ENCODE measurements at regions not wholly inside any gene's neighbourhood (a gene's known extent, or its start where the extent isn't known, plus 50 kb on each side); places are given as distances from the start of the nearest gene placed in this dataset.

GRCh38 chr3:102866845-102867244, 432.0 kb downstream of the ZPLD1 start:
- Histone ChIP-seq H3K36me3 (ENCODE audit: control insufficient read depth in 3 of 3, insufficient read depth in 3 of 3, low read length in 3 of 3) (no peaks in the 10 kb centered on the region), H3K9ac (ENCODE audit: low read depth in 1 of 3, low read length in 3 of 3) (no peak overlapping the region), H3K9me3 (ENCODE audit: control insufficient read depth in 3 of 3, low read length in 3 of 3) (no peaks in the 10 kb centered on the region), H3K4me3 (ENCODE audit: low read length in 3 of 3) (no peak overlapping the region), H3K27ac (ENCODE audit: low read depth, low read length) (no peak overlapping the region), H3K27me3 (ENCODE audit: control insufficient read depth in 3 of 3, insufficient read depth in 3 of 3, low read length in 3 of 3) (no peaks in the 10 kb centered on the region), H3K4me1 (ENCODE audit: control insufficient read depth in 3 of 3, insufficient read depth in 3 of 3, low read length in 3 of 3) (no peaks in the 10 kb centered on the region)

DNA sequence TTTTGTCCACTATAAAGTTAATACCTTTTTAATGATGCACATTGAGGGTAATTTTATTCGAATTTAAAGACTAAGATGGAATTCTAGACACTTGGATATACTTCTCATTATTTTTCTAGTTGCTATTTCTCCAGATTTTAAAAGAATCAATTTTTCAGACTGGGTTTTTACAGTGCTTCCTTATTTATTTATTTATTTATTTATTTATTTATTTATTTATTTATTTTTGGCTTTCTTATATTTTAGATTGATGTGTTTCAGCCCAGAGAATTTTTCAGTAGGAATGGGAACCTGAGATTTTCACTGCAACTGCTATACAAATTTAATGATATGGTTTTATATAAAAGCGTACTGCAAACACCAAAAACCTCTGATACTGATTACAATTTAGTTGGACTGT, 448.7 kb downstream of the ZPLD1 start:
- Histone ChIP-seq H3K9me3 (ENCODE audit: control insufficient read depth in 3 of 3, low read length in 3 of 3) (no peaks in the 10 kb centered on the region), H3K36me3 (ENCODE audit: control insufficient read depth in 3 of 3, insufficient read depth in 3 of 3, low read length in 3 of 3) (no peaks in the 10 kb centered on the region), H3K9ac (ENCODE audit: low read depth in 1 of 3, low read length in 3 of 3) (no peak overlapping the region), H3K4me3 (ENCODE audit: low read length in 3 of 3) (no peak overlapping the region), H3K27me3 (ENCODE audit: control insufficient read depth in 3 of 3, insufficient read depth in 3 of 3, low read length in 3 of 3) (no peaks in the 10 kb centered on the region), H3K27ac (ENCODE audit: low read depth, low read length) (no peak overlapping the region), H3K4me1 (ENCODE audit: control insufficient read depth in 3 of 3, insufficient read depth in 3 of 3, low read length in 3 of 3) (no peaks in the 10 kb centered on the region)

- H3K27ac ChIP-seq (ENCODE audit: low read depth, low read length): no peak overlapping the region
- no peaks in the 10 kb centered on the region for H3K36me3 ChIP-seq (ENCODE audit: control insufficient read depth in 3 of 3, insufficient read depth in 3 of 3, low read length in 3 of 3)
- no peaks in the 10 kb centered on the region for H3K27me3 ChIP-seq (ENCODE audit: control insufficient read depth in 3 of 3, insufficient read depth in 3 of 3, low read length in 3 of 3)
- H3K4me3 ChIP-seq (ENCODE audit: low read length in 3 of 3): no peak overlapping the region
- no peak overlapping the region for H3K9ac ChIP-seq (ENCODE audit: low read depth in 1 of 3, low read length in 3 of 3)
- H3K9me3 ChIP-seq (ENCODE audit: control insufficient read depth in 3 of 3, low read length in 3 of 3): no peaks in the 10 kb centered on the region
- no peaks in the 10 kb centered on the region for H3K4me1 ChIP-seq (ENCODE audit: control insufficient read depth in 3 of 3, insufficient read depth in 3 of 3, low read length in 3 of 3)
Observed at GRCh38 chr3:102885289-102885688, 450.5 kb downstream of the ZPLD1 start.

DNA sequence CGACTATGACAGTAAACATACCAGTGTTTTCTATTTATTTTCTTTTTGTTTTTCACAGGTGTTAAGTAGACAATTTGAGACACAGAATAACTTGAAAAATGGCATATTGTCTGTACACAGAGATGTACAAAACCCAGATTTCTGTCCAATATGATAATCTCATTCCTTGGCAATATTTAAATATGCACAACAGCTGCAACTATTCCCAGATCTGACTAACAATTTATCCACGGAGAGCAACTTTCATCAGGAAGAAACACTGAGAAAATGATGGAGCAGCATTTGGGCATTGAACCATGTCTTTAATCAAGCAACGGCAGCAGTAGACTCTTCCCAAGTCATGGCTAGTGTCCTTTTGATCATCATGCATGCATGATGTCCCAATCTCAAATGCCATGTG, 452.6 kb downstream of the ZPLD1 start:
- H3K36me3 ChIP-seq (ENCODE audit: control insufficient read depth in 3 of 3, insufficient read depth in 3 of 3, low read length in 3 of 3): no peaks in the 10 kb centered on the region
- H3K4me3 ChIP-seq (ENCODE audit: low read length in 3 of 3): no peak overlapping the region
- H3K27ac ChIP-seq (ENCODE audit: low read depth, low read length): no peak overlapping the region
- H3K9me3 ChIP-seq (ENCODE audit: control insufficient read depth in 3 of 3, low read length in 3 of 3): no peaks in the 10 kb centered on the region
- no peaks in the 10 kb centered on the region for H3K4me1 ChIP-seq (ENCODE audit: control insufficient read depth in 3 of 3, insufficient read depth in 3 of 3, low read length in 3 of 3)
- H3K9ac ChIP-seq (ENCODE audit: low read depth in 1 of 3, low read length in 3 of 3): no peak overlapping the region
- no peaks in the 10 kb centered on the region for H3K27me3 ChIP-seq (ENCODE audit: control insufficient read depth in 3 of 3, insufficient read depth in 3 of 3, low read length in 3 of 3)

- Histone ChIP-seq H3K9ac (ENCODE audit: low read depth in 1 of 3, low read length in 3 of 3) (no peak overlapping the region), H3K27me3 (ENCODE audit: control insufficient read depth in 3 of 3, insufficient read depth in 3 of 3, low read length in 3 of 3) (no peaks in the 10 kb centered on the region), H3K9me3 (ENCODE audit: control insufficient read depth in 3 of 3, low read length in 3 of 3) (no peaks in the 10 kb centered on the region), H3K36me3 (ENCODE audit: control insufficient read depth in 3 of 3, insufficient read depth in 3 of 3, low read length in 3 of 3) (no peaks in the 10 kb centered on the region), H3K4me3 (ENCODE audit: low read length in 3 of 3) (no peak overlapping the region), H3K4me1 (ENCODE audit: control insufficient read depth in 3 of 3, insufficient read depth in 3 of 3, low read length in 3 of 3) (no peaks in the 10 kb centered on the region), H3K27ac (ENCODE audit: low read depth, low read length) (no peak overlapping the region)
Observed at GRCh38 chr3:102896851-102897621, 462.2 kb downstream of the ZPLD1 start.

GRCh38 chr3:102904629-102905028, 469.8 kb downstream of the ZPLD1 start:
- Histone ChIP-seq H3K4me3 (ENCODE audit: low read length in 3 of 3) (no peak overlapping the region), H3K36me3 (ENCODE audit: control insufficient read depth in 3 of 3, insufficient read depth in 3 of 3, low read length in 3 of 3) (no peaks in the 10 kb centered on the region), H3K27ac (ENCODE audit: low read depth, low read length) (no peak overlapping the region), H3K27me3 (ENCODE audit: control insufficient read depth in 3 of 3, insufficient read depth in 3 of 3, low read length in 3 of 3) (no peaks in the 10 kb centered on the region), H3K9me3 (ENCODE audit: control insufficient read depth in 3 of 3, low read length in 3 of 3) (no peaks in the 10 kb centered on the region), H3K9ac (ENCODE audit: low read depth in 1 of 3, low read length in 3 of 3) (no peak overlapping the region), H3K4me1 (ENCODE audit: control insufficient read depth in 3 of 3, insufficient read depth in 3 of 3, low read length in 3 of 3) (no peaks in the 10 kb centered on the region)

DNA sequence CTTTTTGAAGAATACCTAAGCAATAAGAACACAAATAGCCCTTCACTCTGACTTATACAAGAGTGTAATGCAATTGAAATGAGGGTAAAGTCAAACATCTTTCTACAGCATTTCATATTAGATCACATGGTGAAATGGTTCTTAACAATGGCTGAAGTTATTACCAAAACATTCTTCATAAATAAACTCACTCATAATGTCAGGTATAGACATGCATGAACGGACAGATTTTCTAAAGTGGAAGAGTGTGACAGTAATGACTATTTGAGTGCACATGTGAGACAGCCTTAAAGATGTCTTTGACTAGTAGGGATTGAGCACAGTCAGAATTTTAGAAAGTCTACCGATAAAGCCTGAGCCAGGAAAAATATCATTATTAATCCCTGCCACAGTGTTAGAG, 471.0 kb downstream of the ZPLD1 start:
- Histone ChIP-seq H3K36me3 (ENCODE audit: control insufficient read depth in 3 of 3, insufficient read depth in 3 of 3, low read length in 3 of 3) (no peaks in the 10 kb centered on the region), H3K9me3 (ENCODE audit: control insufficient read depth in 3 of 3, low read length in 3 of 3) (no peaks in the 10 kb centered on the region), H3K9ac (ENCODE audit: low read depth in 1 of 3, low read length in 3 of 3) (no peak overlapping the region), H3K4me3 (ENCODE audit: low read length in 3 of 3) (no peak overlapping the region), H3K27ac (ENCODE audit: low read depth, low read length) (no peak overlapping the region), H3K4me1 (ENCODE audit: control insufficient read depth in 3 of 3, insufficient read depth in 3 of 3, low read length in 3 of 3) (no peaks in the 10 kb centered on the region), H3K27me3 (ENCODE audit: control insufficient read depth in 3 of 3, insufficient read depth in 3 of 3, low read length in 3 of 3) (no peaks in the 10 kb centered on the region)

DNA sequence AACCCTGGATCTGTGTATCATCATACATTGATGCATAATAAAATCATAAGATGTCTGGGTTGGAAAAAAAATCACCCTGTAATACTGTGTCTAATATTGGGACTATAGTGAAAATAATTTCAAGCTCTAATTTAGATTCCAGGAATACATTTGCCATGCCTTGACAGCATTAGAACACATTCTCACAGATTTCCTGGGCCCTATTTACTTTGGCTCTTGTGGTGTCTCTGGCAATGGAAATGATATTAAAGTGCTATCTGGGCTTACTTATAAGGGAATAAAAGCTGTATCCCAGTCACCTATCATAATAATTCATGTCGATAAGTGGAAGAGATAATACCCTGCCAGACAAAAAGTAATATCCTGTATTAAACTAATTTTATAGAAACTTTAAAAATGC, 472.0 kb downstream of the ZPLD1 start:
- Histone ChIP-seq H3K9ac (ENCODE audit: low read depth in 1 of 3, low read length in 3 of 3) (no peak overlapping the region), H3K9me3 (ENCODE audit: control insufficient read depth in 3 of 3, low read length in 3 of 3) (no peaks in the 10 kb centered on the region), H3K4me3 (ENCODE audit: low read length in 3 of 3) (no peak overlapping the region), H3K27me3 (ENCODE audit: control insufficient read depth in 3 of 3, insufficient read depth in 3 of 3, low read length in 3 of 3) (no peaks in the 10 kb centered on the region), H3K36me3 (ENCODE audit: control insufficient read depth in 3 of 3, insufficient read depth in 3 of 3, low read length in 3 of 3) (no peaks in the 10 kb centered on the region), H3K4me1 (ENCODE audit: control insufficient read depth in 3 of 3, insufficient read depth in 3 of 3, low read length in 3 of 3) (no peaks in the 10 kb centered on the region), H3K27ac (ENCODE audit: low read depth, low read length) (no peak overlapping the region)

GRCh38 chr3:102909904-102910303, 475.1 kb downstream of the ZPLD1 start:
- Histone ChIP-seq H3K9ac (ENCODE audit: low read depth in 1 of 3, low read length in 3 of 3) (no peak overlapping the region), H3K9me3 (ENCODE audit: control insufficient read depth in 3 of 3, low read length in 3 of 3) (no peaks in the 10 kb centered on the region), H3K4me1 (ENCODE audit: control insufficient read depth in 3 of 3, insufficient read depth in 3 of 3, low read length in 3 of 3) (no peaks in the 10 kb centered on the region)

DNA sequence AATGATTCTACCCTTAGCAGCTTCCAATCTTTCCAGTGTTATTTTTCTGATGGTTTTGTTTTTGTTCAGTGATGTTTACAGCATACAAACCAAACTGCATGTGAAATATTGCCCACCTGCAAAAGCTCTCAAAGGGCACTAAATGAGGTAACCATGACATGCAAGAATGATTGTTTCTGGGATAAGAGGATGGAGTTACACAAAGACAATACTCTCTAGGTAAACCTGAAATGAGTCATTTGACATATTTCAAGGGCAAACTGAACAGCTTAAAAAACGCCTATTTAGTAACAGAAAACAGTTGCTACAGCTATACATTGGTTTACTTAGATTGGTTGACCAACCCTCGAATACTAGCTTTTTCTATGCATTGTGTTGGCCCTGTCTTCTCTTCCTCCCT, 481.7 kb downstream of the ZPLD1 start:
- no peaks in the 10 kb centered on the region for H3K4me1 ChIP-seq (ENCODE audit: control insufficient read depth in 3 of 3, insufficient read depth in 3 of 3, low read length in 3 of 3)
- no peak overlapping the region for H3K27ac ChIP-seq (ENCODE audit: low read depth, low read length)
- no peak overlapping the region for H3K4me3 ChIP-seq (ENCODE audit: low read length in 3 of 3)
- H3K9me3 ChIP-seq (ENCODE audit: control insufficient read depth in 3 of 3, low read length in 3 of 3): no peaks in the 10 kb centered on the region
- no peaks in the 10 kb centered on the region for H3K36me3 ChIP-seq (ENCODE audit: control insufficient read depth in 3 of 3, insufficient read depth in 3 of 3, low read length in 3 of 3)
- H3K27me3 ChIP-seq (ENCODE audit: control insufficient read depth in 3 of 3, insufficient read depth in 3 of 3, low read length in 3 of 3): no peaks in the 10 kb centered on the region
- H3K9ac ChIP-seq (ENCODE audit: low read depth in 1 of 3, low read length in 3 of 3): no peak overlapping the region

More at GRCh38 chr3:102909904-102910303, 475.1 kb downstream of the ZPLD1 start:
- Histone ChIP-seq H3K27ac (ENCODE audit: low read depth, low read length) (no peak overlapping the region), H3K36me3 (ENCODE audit: control insufficient read depth in 3 of 3, insufficient read depth in 3 of 3, low read length in 3 of 3) (no peaks in the 10 kb centered on the region), H3K4me3 (ENCODE audit: low read length in 3 of 3) (no peak overlapping the region), H3K27me3 (ENCODE audit: control insufficient read depth in 3 of 3, insufficient read depth in 3 of 3, low read length in 3 of 3) (no peaks in the 10 kb centered on the region)

All from skeletal muscle tissue (tissue), 3 donors.